GM21576 (cell line): ENCODE measurements at regions not wholly inside any gene's neighbourhood (a gene's known extent, or its start where the extent isn't known, plus 50 kb on each side); places are given as distances from the start of the nearest gene placed in this dataset.
"Not testable (repeated sequence)": the region's sequence is repeated elsewhere in the genome, so short reads cannot be mapped to it uniquely, and the experiment has no call there.

Source experiments
- ATAC-seq: cut with Tn5 transposase; IDR thresholded peaks from one replicate; pipeline ENCODE4 v1.9.1; 2021; ENCODE audit warnings: mild to moderate bottlenecking, moderate library complexity; ENCODE audit not compliant: unreplicated experiment

- no peak for ATAC-seq
Observed at GRCh38 chr6:81978230-81978629, 225.7 kb upstream of the TENT5A start.

- no peak for ATAC-seq
Observed at GRCh38 chr6:81977486-81977885, 225.0 kb upstream of the TENT5A start.

- no peak for ATAC-seq
Observed at GRCh38 chr6:81969814-81970213, 217.3 kb upstream of the TENT5A start.

- ATAC-seq: no peak
Observed at GRCh38 chr6:81969011-81969410, 216.5 kb upstream of the TENT5A start.

- no peak for ATAC-seq
Observed at GRCh38 chr6:81966968-81967367, 214.5 kb upstream of the TENT5A start.

- no peak for ATAC-seq
Observed at GRCh38 chr6:81962198-81962597, 209.7 kb upstream of the TENT5A start.

GRCh38 chr6:81950877-81951276, 198.4 kb upstream of the TENT5A start:
- peak; percentile 73 for ATAC-seq

GRCh38 chr6:81948861-81949260, 196.4 kb upstream of the TENT5A start:
- ATAC-seq: no peak

- not testable (repeated sequence) for ATAC-seq
Observed at GRCh38 chr6:81948196-81948595, 195.7 kb upstream of the TENT5A start.

- ATAC-seq: no peak
Observed at GRCh38 chr6:81944661-81945060, 192.2 kb upstream of the TENT5A start.

- not testable (repeated sequence) for ATAC-seq
Observed at GRCh38 chr6:81942842-81943241, 190.4 kb upstream of the TENT5A start.

- ATAC-seq: no peak
Observed at GRCh38 chr6:81942067-81942370, 189.5 kb upstream of the TENT5A start.

GRCh38 chr6:81940451-81940985, 188.0 kb upstream of the TENT5A start:
- no peak for ATAC-seq

- no peak for ATAC-seq
Observed at GRCh38 chr6:81939766-81940165, 187.3 kb upstream of the TENT5A start.

- ATAC-seq: no peak
Observed at GRCh38 chr6:81938991-81939732, 186.7 kb upstream of the TENT5A start.

GRCh38 chr6:81938014-81938856, 185.8 kb upstream of the TENT5A start:
- ATAC-seq: no peak

- no peak for ATAC-seq
Observed at GRCh38 chr6:81937296-81937937, 184.9 kb upstream of the TENT5A start.

- ATAC-seq: no peak
Observed at GRCh38 chr6:81934936-81935335, 182.5 kb upstream of the TENT5A start.

- ATAC-seq: no peak
Observed at GRCh38 chr6:81933608-81934051, 181.1 kb upstream of the TENT5A start.

- ATAC-seq: no peak
Observed at GRCh38 chr6:81933089-81933488, 180.6 kb upstream of the TENT5A start.

GRCh38 chr6:81932448-81932847, 180.0 kb upstream of the TENT5A start:
- not testable (repeated sequence) for ATAC-seq
